ENCODE measurements at regions not wholly inside any gene's neighbourhood (a gene's known extent, or its start where the extent isn't known, plus 50 kb on each side); places are given as distances from the start of the nearest gene placed in this dataset.

GRCh38 chr9:31251386-31251785, 1133.1 kb upstream of the ACO1 start:
- no peaks in the 10 kb centered on the region for H4K20me1 ChIP-seq (ENCODE audit: control insufficient read depth, insufficient read depth, insufficient read length)
- H3K9me3 ChIP-seq (ENCODE audit: control insufficient read depth, low read depth, low read length) = no peaks in the 10 kb centered on the region
- no peak for DNase-seq
- H3K79me2 ChIP-seq (ENCODE audit: insufficient read depth, low read length) = no peaks in the 10 kb centered on the region
- no peak overlapping the region for H2BK15ac ChIP-seq (ENCODE audit: low read depth, low read length)
- TF ChIP-seq, protein P1, sequence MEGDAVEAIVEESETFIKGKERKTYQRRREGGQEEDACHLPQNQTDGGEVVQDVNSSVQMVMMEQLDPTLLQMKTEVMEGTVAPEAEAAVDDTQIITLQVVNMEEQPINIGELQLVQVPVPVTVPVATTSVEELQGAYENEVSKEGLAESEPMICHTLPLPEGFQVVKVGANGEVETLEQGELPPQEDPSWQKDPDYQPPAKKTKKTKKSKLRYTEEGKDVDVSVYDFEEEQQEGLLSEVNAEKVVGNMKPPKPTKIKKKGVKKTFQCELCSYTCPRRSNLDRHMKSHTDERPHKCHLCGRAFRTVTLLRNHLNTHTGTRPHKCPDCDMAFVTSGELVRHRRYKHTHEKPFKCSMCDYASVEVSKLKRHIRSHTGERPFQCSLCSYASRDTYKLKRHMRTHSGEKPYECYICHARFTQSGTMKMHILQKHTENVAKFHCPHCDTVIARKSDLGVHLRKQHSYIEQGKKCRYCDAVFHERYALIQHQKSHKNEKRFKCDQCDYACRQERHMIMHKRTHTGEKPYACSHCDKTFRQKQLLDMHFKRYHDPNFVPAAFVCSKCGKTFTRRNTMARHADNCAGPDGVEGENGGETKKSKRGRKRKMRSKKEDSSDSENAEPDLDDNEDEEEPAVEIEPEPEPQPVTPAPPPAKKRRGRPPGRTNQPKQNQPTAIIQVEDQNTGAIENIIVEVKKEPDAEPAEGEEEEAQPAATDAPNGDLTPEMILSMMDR (conservative IDR thresholded peaks at IDR 0.05) = no peak
- H3K14ac ChIP-seq (ENCODE audit: insufficient read depth, low read length) = no peak overlapping the region
- Mint-ChIP-seq H3K36me3 (ENCODE audit: insufficient read depth in 1 of 3, low read depth in 3 of 3) (peaks cover 0 to 18% (median 2%) of the 10 kb centered on the region in 3 experiments; a peak in 5 of 7 replicates), H3K27ac (no peak overlapping the region), H3K9me3 (peaks cover 3 to 11% of the 10 kb centered on the region in 2 experiments; a peak in 3 of 5 replicates), H3K27me3 (ENCODE audit: low read depth) (no peaks in the 10 kb centered on the region; the same call in 1 of the 2 replicates), H3K4me1 (peaks cover 0 to 2% of the 10 kb centered on the region in 2 experiments; a peak in 1 of 4 replicates), H3K4me3 (no peak overlapping the region)
- no peak overlapping the region for H2AFZ ChIP-seq (ENCODE audit: low read length)
- H4K5ac ChIP-seq (ENCODE audit: insufficient read length, low read depth, low read length) = no peak overlapping the region
- no peak overlapping the region for H4K8ac ChIP-seq (replicated peaks; ENCODE audit: insufficient read length, low read depth, low read length)
- no peak overlapping the region for H2BK12ac ChIP-seq (ENCODE audit: insufficient read length, low read depth, low read length)
- no peaks in the 10 kb centered on the region for H3K23me2 ChIP-seq (ENCODE audit: insufficient read length, low read depth, low read length, poor library complexity, severe bottlenecking)
- no peak overlapping the region for H3K4me2 ChIP-seq (ENCODE audit: insufficient read depth, insufficient read length, low read length)
- H3K27me3 ChIP-seq (ENCODE audit: insufficient read depth, low read length) = no peaks in the 10 kb centered on the region
- H3T11ph ChIP-seq (ENCODE audit: low read length) = no peak overlapping the region
- no peak overlapping the region for H4K91ac ChIP-seq (ENCODE audit: insufficient read length, low read depth, low read length)
- H3K56ac ChIP-seq (ENCODE audit: insufficient read length, low read depth, low read length) = no peak overlapping the region
- no peak overlapping the region for H2BK120ac ChIP-seq (ENCODE audit: low read depth, low read length, poor library complexity, severe bottlenecking)
- no peak overlapping the region for H3K27ac ChIP-seq (ENCODE audit: insufficient read length, low read depth, low read length)
- no peak overlapping the region for H3K9ac ChIP-seq (ENCODE audit: extremely low read depth, insufficient read length, low read length)
- H2BK5ac ChIP-seq (ENCODE audit: insufficient read length, low read length) = no peak overlapping the region
- no peak overlapping the region for H3K23ac ChIP-seq (ENCODE audit: insufficient read length, low read depth, low read length)
- no peak overlapping the region for H3K4ac ChIP-seq (ENCODE audit: low read depth, low read length)
- no peak overlapping the region for H3K18ac ChIP-seq (ENCODE audit: insufficient read length, low read depth, low read length)
- no CpG with 5 or more reads among the region's 2 CpGs for WGBS (ENCODE audit: extremely low coverage, insufficient read length, low lambda C conversion rate)
- H2AK5ac ChIP-seq (ENCODE audit: insufficient read length, low read length) = no peak overlapping the region
- no peaks in the 10 kb centered on the region for H3K79me1 ChIP-seq (ENCODE audit: insufficient read depth, low read depth, low read length, poor library complexity, severe bottlenecking)
- no peaks in the 10 kb centered on the region for H3K4me1 ChIP-seq (ENCODE audit: insufficient read depth, low read length)
- H2BK20ac ChIP-seq (ENCODE audit: low read depth, low read length, poor library complexity, severe bottlenecking) = no peak overlapping the region

All from H9 (cell line).